GM18907 (cell line): ENCODE measurements at regions not wholly inside any gene's neighbourhood (a gene's known extent, or its start where the extent isn't known, plus 50 kb on each side); places are given as distances from the start of the nearest gene placed in this dataset.

Experiments
- ATAC-seq: cut with Tn5 transposase; IDR thresholded peaks from one replicate; pipeline ENCODE4 v1.9.1; 2021; ENCODE audit warnings: mild to moderate bottlenecking, moderate library complexity; ENCODE audit not compliant: unreplicated experiment

- no peak for ATAC-seq
Measured at GRCh38 chr12:91813701-91814100, 331.9 kb downstream of the BTG1 start.

GRCh38 chr12:91811481-91812287 is 334.0 kb downstream of the BTG1 start:
- peak; percentile 83 for ATAC-seq

GRCh38 chr12:91810531-91811451 is 334.9 kb downstream of the BTG1 start:
- ATAC-seq: no peak

- no peak for ATAC-seq
Measured at GRCh38 chr12:91810077-91810476, 335.6 kb downstream of the BTG1 start.

- no peak for ATAC-seq
Measured at GRCh38 chr12:91805031-91805430, 340.6 kb downstream of the BTG1 start.

GRCh38 chr12:91804533-91804932 is 341.1 kb downstream of the BTG1 start:
- ATAC-seq: no peak

GRCh38 chr12:91801048-91801447 is 344.6 kb downstream of the BTG1 start:
- ATAC-seq: no peak

GRCh38 chr12:91793676-91794075 is 352.0 kb downstream of the BTG1 start:
- ATAC-seq: no peak

- no peak for ATAC-seq
Measured at GRCh38 chr12:91792597-91792996, 353.0 kb downstream of the BTG1 start.

- ATAC-seq: no peak
Measured at GRCh38 chr12:91786499-91787272, 359.0 kb downstream of the BTG1 start.

GRCh38 chr12:91785655-91786498 is 359.8 kb downstream of the BTG1 start:
- no peak for ATAC-seq

- ATAC-seq: no peak
Measured at GRCh38 chr12:91781114-91781513, 364.5 kb downstream of the BTG1 start.

- peak; percentile 99 for ATAC-seq
Measured at GRCh38 chr12:91778938-91779400, 366.7 kb downstream of the BTG1 start.

- ATAC-seq: peak; percentile 56
Measured at GRCh38 chr12:91778091-91778832, 367.4 kb downstream of the BTG1 start.

- no peak for ATAC-seq
Measured at GRCh38 chr12:91777268-91777992, 368.2 kb downstream of the BTG1 start.

GRCh38 chr12:91774434-91774921 is 371.2 kb downstream of the BTG1 start:
- no peak for ATAC-seq

- ATAC-seq: no peak
Measured at GRCh38 chr12:91773749-91774429, 371.8 kb downstream of the BTG1 start.

GRCh38 chr12:91772411-91772810 is 373.2 kb downstream of the BTG1 start:
- ATAC-seq: no peak
